Lung (tissue), 11 donors: ENCODE measurements at regions not wholly inside any gene's neighbourhood (a gene's known extent, or its start where the extent isn't known, plus 50 kb on each side); places are given as distances from the start of the nearest gene placed in this dataset.

Source experiments
- ATAC-seq: fragments of 200-7000 bp; cut with Tn5 transposase; one replicate; pipeline ENCODE4 v1.9.1; 2020; ENCODE audit warnings: moderate number of reproducible peaks; ENCODE audit not compliant: insufficient read depth, low FRiP score
- DNase-seq, 3 donors: peaks; one replicate each; pipeline ENCODE4 v3.0.0-alpha.2; 2013 to 2017
- H3K27ac ChIP-seq, 2 donors: one replicate each; pipeline ENCODE4 v1.5.1; 2013; ENCODE audit warnings: mild to moderate bottlenecking in 2 of 2, moderate library complexity in 2 of 2, control low read depth in 1 of 2, inconsistent platforms in 1 of 2, low read depth in 1 of 2, low read length in 1 of 2
- H3K27me3 ChIP-seq, 3 donors: one replicate each; pipeline ENCODE4 v1.5.1; 2013; ENCODE audit warnings: low read length in 2 of 3; ENCODE audit not compliant: control insufficient read depth in 3 of 3, insufficient read depth in 3 of 3
- H3K36me3 ChIP-seq, 4 donors: one replicate each; pipeline ENCODE4 v1.5.1; 2013; ENCODE audit warnings: low read length in 4 of 4, mild to moderate bottlenecking in 1 of 4, moderate library complexity in 1 of 4; ENCODE audit not compliant: control insufficient read depth in 4 of 4, insufficient read depth in 4 of 4
- H3K4me1 ChIP-seq, 5 donors: one replicate each; pipeline ENCODE4 v1.5.1; 2013; ENCODE audit warnings: low read length in 5 of 5, mild to moderate bottlenecking in 2 of 5, moderate library complexity in 1 of 5; ENCODE audit not compliant: control insufficient read depth in 5 of 5, insufficient read depth in 5 of 5
- H3K4me3 ChIP-seq: one replicate; pipeline ENCODE4 v1.5.1; 2013; ENCODE audit warnings: mild to moderate bottlenecking, control low read depth, moderate library complexity
- H3K9ac ChIP-seq, 2 donors: one replicate each; pipeline ENCODE4 v1.5.1; 2013; ENCODE audit warnings: low read length in 2 of 2, control low read depth in 1 of 2; ENCODE audit not compliant: insufficient read depth in 1 of 2
- H3K9me3 ChIP-seq, 4 donors: one replicate each; pipeline ENCODE4 v1.5.1; 2013; ENCODE audit warnings: low read length in 3 of 4, mild to moderate bottlenecking in 1 of 4, moderate library complexity in 1 of 4; ENCODE audit not compliant: control insufficient read depth in 4 of 4, insufficient read depth in 3 of 4
- WGBS, 2 donors: extraction: QIAGEN DNeasy Blood & Tissue Kit; methylation state at CpG; one replicate each; pipeline ENCODE4 v1.1.7; 2013; 5-methylcytosine and 5-hydroxymethylcytosine counted together
- TF ChIP-seq, protein P1 (sequence below): IDR thresholded peaks from 2 replicates; pipeline ENCODE4 v1.5.1; 2012; ENCODE audit warnings: mild to moderate bottlenecking; ENCODE audit errors: control extremely low read depth, extremely low read depth
- donor health status: control.
- donor health status: control.
- donor health status: Bipolar disorder and iron deficiency.
- donor health status: healthy.
- donor health status: DM: yes; HTN: yes; CAD: no.

DNA sequence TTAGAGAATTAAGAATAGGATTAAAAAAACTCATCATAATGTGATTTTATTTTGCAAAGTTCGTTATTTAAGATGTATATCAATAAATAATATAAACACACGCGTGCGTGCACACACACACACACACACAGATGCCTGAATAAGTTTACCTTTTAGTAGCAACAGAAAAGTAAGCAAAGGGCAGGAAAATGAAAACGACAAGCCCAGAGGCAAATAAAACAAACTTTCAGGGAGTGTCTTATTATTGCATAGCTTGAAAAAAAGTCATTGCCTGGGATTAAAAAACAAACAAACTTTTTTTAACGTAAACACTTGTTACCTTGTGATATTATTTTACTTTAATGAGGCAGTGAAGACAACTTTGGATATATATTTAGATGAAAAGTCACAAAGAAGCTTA lies 226.4 kb downstream of the BAMBI start:
- TF ChIP-seq, protein P1, sequence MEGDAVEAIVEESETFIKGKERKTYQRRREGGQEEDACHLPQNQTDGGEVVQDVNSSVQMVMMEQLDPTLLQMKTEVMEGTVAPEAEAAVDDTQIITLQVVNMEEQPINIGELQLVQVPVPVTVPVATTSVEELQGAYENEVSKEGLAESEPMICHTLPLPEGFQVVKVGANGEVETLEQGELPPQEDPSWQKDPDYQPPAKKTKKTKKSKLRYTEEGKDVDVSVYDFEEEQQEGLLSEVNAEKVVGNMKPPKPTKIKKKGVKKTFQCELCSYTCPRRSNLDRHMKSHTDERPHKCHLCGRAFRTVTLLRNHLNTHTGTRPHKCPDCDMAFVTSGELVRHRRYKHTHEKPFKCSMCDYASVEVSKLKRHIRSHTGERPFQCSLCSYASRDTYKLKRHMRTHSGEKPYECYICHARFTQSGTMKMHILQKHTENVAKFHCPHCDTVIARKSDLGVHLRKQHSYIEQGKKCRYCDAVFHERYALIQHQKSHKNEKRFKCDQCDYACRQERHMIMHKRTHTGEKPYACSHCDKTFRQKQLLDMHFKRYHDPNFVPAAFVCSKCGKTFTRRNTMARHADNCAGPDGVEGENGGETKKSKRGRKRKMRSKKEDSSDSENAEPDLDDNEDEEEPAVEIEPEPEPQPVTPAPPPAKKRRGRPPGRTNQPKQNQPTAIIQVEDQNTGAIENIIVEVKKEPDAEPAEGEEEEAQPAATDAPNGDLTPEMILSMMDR = no peak
- peaks cover 0 to 25% (median 4%) of the 10 kb centered on the region in 5 donors for H3K4me1 ChIP-seq
- no peaks in the 10 kb centered on the region for H3K9me3 ChIP-seq
- no peaks in the 10 kb centered on the region for H3K27me3 ChIP-seq
- no peak overlapping the region for H3K27ac ChIP-seq
- ATAC-seq (no peak), DNase-seq (peak in 1 of 3 donors; percentile 10)
- 71 to 79% methylated on average over 6 of the region's 6 CpGs for WGBS, 2 donors
- no peaks in the 10 kb centered on the region for H3K36me3 ChIP-seq
- no peak overlapping the region for H3K4me3 ChIP-seq
- H3K9ac ChIP-seq = no peak overlapping the region

DNA sequence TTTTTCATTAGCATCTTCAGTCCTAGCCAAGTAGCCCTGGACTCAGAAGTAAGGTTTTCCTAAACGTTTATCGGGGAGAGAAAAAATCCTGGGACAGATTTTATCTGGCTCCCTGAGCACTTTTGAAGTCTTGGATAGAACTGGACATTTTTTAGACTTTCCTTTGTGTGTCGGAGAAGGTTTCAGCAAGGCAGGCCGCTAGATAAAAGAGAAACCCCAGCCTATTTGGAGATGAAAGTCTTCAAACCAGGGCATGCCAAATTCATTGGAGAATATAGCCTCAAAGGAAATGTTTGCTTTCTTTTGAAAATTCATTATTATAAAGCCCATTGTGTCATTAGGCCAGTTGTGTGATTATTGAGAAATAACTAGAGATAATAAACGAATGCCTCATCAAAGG lies 228.1 kb downstream of the BAMBI start:
- peak in 2 of 3 donors; percentile 60 to 69 for DNase-seq
- Histone ChIP-seq H3K4me1 (peaks cover 0 to 25% (median 4%) of the 10 kb centered on the region in 5 donors), H3K9me3 (no peaks in the 10 kb centered on the region), H3K4me3 (no peak overlapping the region), H3K27me3 (no peaks in the 10 kb centered on the region), H3K36me3 (no peaks in the 10 kb centered on the region), H3K27ac (no peak overlapping the region), H3K9ac (peak overlapping the region in 1 of 2 donors; percentile 62)
- 81 to 89% methylated on average over 5 of the region's 5 CpGs for WGBS, 2 donors
- ATAC-seq = no peak
- TF ChIP-seq, protein P1 = no peak

DNA sequence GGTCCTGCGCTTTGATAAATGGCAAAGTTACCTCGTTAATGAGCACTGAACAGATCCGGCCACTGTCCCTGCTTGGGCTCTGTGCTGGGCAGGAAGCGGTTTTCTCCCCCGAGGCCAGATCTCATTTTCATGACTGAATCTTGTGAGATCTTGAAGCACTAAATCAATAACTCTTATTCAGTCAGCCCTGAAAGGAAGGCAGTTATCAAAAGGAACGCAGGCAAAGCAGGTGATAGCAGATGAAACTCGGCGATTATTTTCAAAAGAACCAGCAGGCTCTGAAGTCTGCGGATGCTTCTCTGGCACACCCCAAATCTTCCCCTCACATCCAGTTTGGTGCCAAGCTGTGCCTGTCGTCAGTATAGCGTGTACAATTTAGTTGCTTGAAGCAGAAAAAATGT lies 228.7 kb downstream of the BAMBI start:
- TF ChIP-seq, protein P1 = no peak
- WGBS, 2 donors = 70 to 81% methylated on average over 11 of the region's 11 CpGs
- Histone ChIP-seq H3K27me3 (no peaks in the 10 kb centered on the region), H3K9me3 (no peaks in the 10 kb centered on the region), H3K36me3 (no peaks in the 10 kb centered on the region), H3K27ac (no peak overlapping the region), H3K9ac (peak overlapping the region in 1 of 2 donors; percentile 62), H3K4me1 (peaks cover 0 to 25% (median 4%) of the 10 kb centered on the region in 5 donors), H3K4me3 (no peak overlapping the region)
- DNase-seq (peak in 2 of 3 donors; percentile 38 to 39), ATAC-seq (no peak)

DNA sequence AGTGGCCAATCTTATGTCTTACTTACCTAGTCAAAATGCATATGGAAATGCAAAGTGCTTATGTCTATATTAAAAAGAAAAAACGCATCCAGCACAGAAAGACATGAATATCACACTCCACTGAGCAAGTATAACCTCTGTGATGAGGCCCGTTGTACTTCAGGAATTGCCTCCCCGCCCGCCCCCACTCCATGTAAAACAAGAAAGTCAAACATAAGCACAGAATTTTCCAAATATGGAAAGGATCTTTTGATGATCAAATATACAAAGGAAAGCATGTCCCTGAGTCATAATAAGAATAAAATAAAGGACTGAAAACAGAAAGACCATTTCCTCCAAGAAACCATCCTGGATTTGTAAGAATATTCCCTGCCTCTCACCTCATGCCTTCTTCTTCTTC lies 229.1 kb downstream of the BAMBI start:
- H3K27me3 ChIP-seq = no peaks in the 10 kb centered on the region
- no peaks in the 10 kb centered on the region for H3K36me3 ChIP-seq
- 70 to 77% methylated on average over 4 of the region's 4 CpGs for WGBS, 2 donors
- no peak overlapping the region for H3K27ac ChIP-seq
- H3K9me3 ChIP-seq = no peaks in the 10 kb centered on the region
- H3K4me3 ChIP-seq = no peak overlapping the region
- ATAC-seq = no peak
- DNase-seq = no peak
- TF ChIP-seq, protein P1 = no peak
- H3K9ac ChIP-seq = peak overlapping the region in 1 of 2 donors; percentile 62
- H3K4me1 ChIP-seq = peaks cover 0 to 25% (median 4%) of the 10 kb centered on the region in 5 donors
